ENCODE measurements at regions not wholly inside any gene's neighbourhood (a gene's known extent, or its start where the extent isn't known, plus 50 kb on each side); places are given as distances from the start of the nearest gene placed in this dataset.

DNA sequence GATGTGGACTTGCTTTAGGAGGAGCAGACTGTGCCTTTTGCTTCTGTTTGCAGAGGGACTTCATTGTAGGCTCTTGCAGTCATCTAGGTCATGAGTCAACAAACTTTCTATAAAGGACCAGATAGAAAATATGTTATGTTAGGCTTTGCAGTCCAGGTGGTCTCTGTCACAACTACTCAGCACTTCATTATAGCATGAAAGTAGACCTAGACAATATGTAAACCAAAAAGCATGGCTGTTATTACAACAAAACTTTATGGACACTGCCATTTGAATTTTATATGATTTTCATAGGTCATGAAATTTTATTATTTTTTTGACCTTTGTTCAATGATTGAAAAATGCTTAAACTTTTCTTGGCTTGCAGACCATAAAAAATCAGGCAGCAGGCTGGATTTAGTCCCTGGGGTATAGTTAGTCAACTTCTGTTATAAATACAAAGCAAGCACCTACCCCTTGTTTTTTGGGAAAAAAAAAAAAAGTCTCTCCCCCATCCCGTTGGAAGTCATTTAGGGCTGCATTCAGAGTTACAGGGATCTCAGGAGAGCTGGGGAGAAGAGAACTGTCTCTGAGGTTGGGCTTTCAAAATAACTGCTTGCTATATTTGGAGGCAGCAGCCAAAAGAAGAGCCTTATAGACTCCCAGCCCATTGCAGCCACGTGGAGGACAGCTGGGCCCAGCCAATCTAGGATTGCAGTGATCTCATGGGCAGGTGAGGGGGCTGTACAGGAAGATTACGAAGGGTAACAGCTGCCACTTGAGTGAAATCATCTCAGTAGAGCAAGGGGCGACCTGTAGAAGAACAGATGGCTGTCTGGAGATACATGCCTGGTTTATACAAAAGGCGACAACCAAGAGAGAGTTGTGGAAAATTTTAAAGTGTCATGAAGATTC lies 136.6 kb upstream of the TNC start:
- DNase-seq (ENCODE audit: low spot score), result no peak

- no peak for DNase-seq (ENCODE audit: low spot score)
Measured at GRCh38 chr9:115261656-115262081, 143.7 kb upstream of the TNC start.

- no peak for DNase-seq (ENCODE audit: low spot score)
Measured at GRCh38 chr9:115262477-115262876, 144.5 kb upstream of the TNC start.

DNA sequence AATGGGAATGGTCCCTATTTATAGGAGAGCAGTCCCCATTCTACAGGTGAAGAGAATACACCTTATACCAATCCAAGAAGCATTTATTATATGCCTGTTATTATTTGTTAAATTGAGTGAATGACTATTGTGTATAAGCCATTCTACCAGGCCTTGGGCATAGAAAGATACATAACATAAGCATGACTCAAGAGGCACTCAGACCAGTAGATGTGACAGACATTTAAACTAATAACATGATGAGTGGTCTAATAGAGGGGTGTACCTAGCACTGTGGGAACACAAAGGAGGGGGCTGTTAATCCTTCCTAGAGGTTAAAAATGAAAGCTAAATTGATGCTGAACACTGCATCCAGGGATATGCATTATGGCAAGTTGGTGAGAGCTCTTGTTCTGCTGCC lies 145.0 kb upstream of the TNC start:
- DNase-seq (ENCODE audit: low spot score), result no peak

DNA sequence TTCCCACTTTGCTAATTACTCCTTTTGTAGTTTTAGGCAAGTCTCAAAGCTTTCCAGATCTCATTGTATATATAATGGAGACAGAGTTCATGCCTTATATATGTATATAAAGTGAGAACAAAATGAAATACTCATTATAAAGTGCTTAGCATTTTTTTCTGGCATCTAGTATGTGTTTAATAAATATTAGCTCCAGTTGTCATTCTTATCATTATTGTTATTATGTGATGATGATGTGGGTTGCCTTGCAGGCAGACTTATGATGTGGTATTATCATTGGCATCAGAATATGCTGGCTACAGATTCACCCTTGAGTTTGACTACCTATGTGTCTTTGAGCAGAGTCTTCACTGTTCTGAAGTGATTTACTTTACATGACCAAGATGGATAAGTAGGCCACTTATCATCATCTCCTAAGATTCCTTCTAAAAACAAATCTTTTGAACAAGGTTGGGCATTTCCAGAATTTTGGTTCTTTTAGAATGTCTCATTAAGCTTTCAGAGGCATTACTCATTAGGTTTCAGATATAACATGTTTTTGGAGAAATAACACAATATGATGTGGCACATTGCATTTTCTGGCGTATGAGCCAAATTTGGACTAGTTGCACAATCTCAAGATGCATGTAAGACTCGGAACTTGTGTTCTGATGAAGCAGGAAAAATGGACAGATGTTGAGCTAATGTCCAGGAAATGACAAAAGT lies 145.6 kb upstream of the TNC start:
- DNase-seq (ENCODE audit: low spot score), result no peak

DNA sequence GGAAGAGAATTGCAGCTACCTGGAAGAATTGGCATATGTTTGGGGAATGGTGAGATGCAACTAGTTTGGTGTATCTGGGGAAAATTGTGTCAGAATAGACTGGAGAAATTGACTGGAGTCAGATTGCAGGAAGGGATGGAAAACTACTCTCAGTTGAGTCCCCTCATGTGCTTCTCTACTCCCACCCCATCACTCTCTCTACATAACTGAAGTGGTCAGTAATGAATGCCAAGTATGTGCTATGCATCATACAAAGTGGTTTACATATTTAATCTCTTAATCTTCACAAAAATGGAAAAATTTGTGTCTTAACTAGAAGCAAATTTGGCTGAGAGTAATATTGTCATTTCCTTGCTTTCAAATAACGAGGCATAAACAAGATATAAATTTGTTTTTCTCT lies 146.4 kb upstream of the TNC start:
- DNase-seq (ENCODE audit: low spot score), result no peak

DNA sequence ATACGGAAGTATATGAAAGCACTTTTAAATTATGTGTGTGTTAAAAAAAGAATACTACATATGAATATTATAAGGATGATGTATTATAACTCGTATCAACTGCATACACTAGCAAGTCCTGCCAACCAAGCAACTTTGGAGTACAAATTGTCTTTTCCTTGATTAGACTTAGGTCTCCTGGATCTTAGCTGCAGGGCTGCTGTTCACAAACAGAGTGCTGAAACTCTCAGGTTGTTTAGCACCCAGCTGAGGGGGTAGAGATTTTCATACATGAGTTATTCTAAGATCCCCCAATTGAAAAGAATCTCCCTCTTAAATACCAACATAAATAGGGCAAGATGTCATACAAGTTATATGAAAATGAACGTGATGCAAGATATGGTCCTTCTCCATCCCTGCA lies 149.8 kb upstream of the TNC start:
- no peak for DNase-seq (ENCODE audit: low spot score)

GRCh38 chr9:115275753-115276152 lies 157.8 kb upstream of the TNC start:
- no peak for DNase-seq (ENCODE audit: low spot score)

DNA sequence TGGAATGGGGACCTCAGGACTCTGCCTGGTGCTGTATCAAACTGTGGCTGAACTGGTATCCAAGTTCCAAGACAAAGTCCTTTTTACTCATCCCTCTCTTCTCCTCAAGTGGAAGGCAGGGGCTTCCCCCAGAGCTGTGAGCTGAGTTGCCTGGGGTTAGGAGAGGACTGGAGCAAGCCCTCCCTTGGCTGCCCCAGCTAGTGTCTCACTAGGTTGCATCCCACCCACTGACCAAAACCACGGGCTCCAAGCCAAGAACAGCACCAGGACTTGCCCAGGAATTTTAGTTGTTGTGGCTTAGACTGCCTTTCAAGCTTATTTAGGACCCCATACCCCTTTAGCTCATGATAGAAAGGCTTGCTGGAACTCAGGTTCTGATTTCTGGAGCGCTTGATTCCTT lies 158.7 kb upstream of the TNC start:
- DNase-seq (ENCODE audit: low spot score), result no peak

- no peak for DNase-seq (ENCODE audit: low spot score)
Measured at GRCh38 chr9:115277301-115277700, 159.3 kb upstream of the TNC start.

DNA sequence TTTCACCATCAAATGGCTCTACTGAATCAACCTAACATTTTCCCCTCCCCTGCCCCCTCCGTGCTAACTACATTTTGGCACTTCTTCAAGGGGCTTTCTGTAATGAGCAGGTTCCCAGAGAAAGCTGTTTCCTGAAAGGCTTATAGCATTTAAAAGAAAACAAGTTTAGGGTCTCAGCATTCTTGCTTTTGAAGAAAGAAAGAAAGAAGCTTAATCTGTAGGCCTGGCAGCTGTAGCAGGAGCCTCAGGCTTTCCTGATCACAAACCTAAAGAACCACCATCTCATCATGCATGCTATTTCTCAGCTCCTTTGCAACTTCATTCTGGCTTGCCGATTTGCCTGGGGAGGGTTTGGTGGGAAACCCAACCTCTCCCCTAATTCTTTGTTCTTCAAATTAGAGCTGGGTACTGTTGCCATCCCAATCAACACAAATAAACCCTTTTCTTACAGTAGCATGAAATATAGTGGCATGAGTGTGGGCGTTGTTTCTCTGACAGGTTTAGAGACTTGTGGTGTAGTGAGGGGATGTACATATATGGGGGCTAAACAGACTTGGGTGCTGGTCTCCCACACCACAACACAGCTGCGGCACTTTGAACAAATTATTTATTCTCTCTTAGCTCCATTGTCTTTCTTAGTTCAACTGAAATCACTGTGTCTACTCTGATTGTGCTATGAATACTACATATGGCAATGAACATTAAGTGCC lies 160.5 kb upstream of the TNC start:
- no peak for DNase-seq (ENCODE audit: low spot score)

DNA sequence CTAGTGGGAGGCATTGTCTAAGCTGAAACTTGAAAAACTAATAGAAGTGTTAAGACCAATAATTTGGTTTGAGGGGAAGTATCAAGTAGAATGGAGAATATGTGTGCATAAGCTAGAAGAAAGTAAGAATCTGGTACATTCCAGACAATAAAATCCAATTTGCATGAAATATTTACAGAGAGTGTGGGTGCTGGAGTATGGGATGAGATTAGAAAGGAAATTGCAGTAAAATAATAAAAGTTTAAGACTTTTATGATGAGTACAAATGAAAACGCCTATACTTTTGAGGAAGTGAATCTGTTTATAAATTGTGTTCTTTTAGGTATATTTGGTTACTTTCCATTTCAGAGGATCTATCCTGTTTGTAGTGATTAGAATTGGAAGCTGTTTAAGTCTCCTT lies 165.4 kb upstream of the TNC start:
- DNase-seq (ENCODE audit: low spot score), result no peak

- DNase-seq (ENCODE audit: low spot score), result no peak
Measured at GRCh38 chr9:115285836-115286235, 167.9 kb upstream of the TNC start.

- no peak for DNase-seq (ENCODE audit: low spot score)
Measured at GRCh38 chr9:115286411-115286810, 168.5 kb upstream of the TNC start.

DNA sequence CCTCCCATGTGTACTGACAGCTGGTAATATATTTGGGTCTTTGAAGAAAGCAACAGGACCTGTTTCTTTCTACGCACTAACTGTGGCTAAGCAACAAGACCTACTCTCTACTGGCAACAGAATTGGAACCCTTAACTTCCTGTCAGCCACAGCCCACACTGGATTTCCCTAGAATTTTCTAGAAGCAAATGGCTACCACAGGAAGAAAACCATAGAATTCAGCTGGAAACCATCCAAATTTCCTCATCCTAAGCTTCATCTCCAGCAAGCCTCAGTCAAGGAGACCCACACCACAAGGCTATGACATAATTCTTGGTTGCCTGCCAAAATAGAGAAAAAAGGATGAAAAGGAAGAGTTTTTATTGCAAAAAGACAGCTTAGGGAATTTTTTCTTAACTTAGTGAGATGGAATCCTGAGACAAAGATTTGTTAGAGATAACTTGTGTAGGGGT lies 171.8 kb upstream of the TNC start:
- no peak for DNase-seq (ENCODE audit: low spot score)

DNA sequence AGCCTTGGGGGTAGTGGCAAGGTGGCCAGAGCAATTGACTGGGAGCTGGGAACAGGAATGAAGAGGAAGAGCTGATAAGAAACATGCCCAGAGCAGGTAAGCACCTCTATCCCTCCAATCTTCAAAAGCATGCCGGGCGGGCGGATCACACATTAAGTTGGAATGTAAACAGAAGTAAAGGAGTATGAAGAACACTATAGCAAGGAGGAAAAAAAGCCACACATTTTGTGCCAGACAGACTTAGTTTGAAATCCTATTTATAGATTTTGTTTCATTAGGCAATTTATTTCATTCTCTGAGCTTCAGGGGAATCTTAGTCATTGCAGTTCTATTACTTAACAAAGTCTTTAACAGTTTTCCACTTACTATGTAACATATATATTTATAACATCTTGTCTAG lies 173.9 kb upstream of the TNC start:
- no peak for DNase-seq (ENCODE audit: low spot score)

GRCh38 chr9:115292584-115293279 lies 174.8 kb upstream of the TNC start:
- no peak for DNase-seq (ENCODE audit: low spot score)

DNA sequence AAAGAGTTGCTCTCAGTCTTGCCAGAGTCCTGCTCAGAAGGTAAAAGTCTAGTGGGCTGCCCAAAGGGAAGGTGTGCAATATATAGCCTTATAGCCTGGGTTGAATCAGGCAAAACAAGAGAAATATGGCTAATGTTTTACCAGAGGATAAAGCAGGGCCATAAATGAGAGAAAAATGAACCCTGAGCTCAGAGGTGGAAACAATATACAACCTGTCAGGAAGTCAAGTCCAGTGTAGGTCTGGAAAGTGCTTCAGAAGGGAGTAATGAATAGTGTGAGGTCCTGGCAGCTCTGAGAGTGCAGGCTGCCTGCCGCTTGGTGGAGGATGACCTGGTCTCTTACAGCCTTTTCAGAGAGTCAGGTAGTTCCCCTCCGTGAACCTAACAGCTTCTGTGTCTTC lies 177.8 kb upstream of the TNC start:
- DNase-seq (ENCODE audit: low spot score), result no peak

- no peak for DNase-seq (ENCODE audit: low spot score)
Measured at GRCh38 chr9:115296831-115297565, 179.0 kb upstream of the TNC start.

GRCh38 chr9:115300116-115300515 lies 182.2 kb upstream of the TNC start:
- DNase-seq (ENCODE audit: low spot score), result no peak

DNA sequence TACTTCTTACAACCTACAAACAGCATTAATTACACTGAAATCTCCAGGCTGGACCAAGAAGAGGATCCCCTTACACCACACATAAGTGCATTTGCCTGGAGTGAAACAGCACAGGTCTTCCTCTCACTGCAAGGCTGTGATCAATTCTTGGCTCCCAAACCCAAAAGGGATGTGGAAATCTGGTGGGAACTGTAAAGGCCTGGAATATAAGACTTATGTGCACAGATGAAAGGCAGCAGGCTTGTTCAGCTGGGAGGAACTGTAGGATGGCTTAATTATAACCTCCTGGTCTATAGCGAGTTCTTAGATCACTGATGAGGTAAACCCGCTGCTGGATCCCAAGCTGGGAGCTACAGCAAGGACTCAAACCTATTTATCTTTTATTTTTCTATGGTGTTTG lies 182.9 kb upstream of the TNC start:
- no peak for DNase-seq (ENCODE audit: low spot score)

DNA sequence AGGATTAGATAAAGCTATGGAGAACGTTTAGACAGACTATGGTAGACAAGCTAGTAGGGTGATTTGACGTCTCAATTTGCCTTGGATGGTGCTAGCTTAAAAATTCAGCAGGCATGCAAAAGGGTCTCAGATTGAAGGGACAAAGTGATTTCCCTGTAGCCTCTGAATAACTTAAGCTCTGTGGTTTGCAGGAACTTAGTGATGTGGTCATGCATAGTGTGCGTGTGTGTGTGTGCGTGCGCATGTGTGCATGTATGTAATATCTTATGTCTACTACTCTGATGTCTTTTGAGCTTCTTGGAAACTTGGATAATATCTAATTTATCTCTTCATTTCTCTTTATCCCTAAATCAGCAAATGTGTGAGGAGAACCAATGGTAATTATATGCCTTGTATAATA lies 183.6 kb upstream of the TNC start:
- DNase-seq (ENCODE audit: low spot score), result no peak

Data from CD4-positive, alpha-beta T cell treated with Interleukin-2 at 100 ng/mL for 4 hours (primary cell).